ENCODE measurements at regions not wholly inside any gene's neighbourhood (a gene's known extent, or its start where the extent isn't known, plus 50 kb on each side); places are given as distances from the start of the nearest gene placed in this dataset.

DNA sequence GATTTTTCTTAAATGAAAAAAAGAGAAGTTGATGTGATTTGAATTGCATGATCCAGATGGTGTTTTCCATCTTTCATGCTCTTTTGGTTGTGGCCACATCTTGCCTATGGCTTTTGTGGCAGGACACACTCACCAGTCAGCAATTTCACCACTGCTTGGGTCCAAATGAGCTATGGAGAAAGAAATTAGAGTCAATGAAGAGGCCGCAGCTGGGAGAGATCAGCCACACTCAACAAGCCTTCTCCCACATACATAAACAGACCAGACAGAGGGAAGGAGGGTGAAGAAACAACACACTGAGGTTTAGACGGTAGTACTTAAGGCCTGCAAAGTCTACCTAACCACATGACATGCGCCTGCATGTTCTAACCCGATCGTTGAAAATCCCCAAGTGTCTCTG is 110.7 kb upstream of the CDIN1 start:
- peak; percentile 68 for DNase-seq (ENCODE audit: low spot score)

DNA sequence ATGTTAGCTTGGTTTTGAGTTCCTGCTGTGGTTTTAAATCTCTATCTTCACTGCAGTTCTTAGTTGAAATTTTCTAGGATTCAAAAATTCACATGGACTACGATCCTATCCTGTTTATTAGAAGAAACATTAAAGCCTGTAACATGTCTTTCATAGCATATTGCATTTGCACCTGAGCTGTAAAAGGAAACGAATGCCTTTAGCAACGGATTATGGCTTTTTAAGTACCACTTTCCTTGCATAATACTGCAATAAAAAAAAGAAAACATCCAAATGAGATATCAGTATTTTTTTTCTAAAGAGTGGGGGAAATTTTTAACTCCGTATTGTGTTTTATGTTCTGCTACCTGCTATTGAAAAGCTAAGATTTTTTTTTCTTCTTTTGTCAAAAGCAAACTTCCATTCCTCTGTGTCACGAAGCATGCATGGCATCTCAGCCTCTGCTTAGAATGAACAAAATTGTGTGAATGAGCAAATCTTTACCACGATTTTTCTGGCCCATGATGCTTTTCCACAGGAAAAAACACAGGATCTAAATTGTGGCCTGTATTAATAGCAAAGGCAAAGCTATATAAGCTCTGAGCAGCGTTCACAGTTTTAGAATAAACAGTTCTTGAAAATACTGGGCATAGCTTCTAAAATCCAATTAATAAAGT is 110.0 kb upstream of the CDIN1 start:
- no peak for DNase-seq (ENCODE audit: low spot score)

DNA sequence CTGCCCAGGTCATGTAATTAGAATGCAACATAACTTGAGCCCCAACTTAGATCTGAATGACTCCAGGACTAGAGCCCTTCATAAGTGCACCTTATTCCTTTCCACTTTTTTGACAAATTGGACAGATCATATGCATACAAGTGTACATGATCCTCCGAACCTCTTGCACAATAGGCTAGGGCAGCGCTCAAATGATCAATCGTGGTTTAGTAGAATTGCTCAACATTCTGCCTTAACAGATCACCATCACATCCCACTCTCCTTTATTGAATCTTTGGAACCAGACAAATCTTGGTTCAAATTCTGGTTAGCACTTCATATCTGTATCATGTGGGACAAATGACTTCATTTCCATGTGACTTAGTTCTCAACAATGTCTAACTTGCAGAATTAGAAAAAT is 106.8 kb upstream of the CDIN1 start:
- DNase-seq (ENCODE audit: low spot score) = no peak

DNA sequence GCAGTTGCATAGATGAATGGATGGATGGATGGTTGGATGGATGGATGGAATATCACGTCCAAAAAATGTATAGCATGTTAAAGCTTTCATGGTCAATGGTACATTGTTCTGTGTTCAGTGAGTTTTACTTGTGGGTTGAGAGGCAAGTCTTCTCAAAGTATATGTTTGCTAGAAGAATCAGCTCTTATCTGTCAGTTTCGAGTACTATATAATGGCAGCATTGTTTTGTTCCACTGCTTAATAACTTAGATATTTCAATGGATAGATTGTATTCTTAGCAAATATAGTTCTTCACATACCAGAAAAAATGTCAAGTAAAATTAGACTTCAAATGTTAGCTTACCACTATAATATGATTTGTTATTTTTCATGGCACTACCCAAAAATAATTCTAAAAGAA is 100.9 kb upstream of the CDIN1 start:
- no peak for DNase-seq (ENCODE audit: low spot score)

DNA sequence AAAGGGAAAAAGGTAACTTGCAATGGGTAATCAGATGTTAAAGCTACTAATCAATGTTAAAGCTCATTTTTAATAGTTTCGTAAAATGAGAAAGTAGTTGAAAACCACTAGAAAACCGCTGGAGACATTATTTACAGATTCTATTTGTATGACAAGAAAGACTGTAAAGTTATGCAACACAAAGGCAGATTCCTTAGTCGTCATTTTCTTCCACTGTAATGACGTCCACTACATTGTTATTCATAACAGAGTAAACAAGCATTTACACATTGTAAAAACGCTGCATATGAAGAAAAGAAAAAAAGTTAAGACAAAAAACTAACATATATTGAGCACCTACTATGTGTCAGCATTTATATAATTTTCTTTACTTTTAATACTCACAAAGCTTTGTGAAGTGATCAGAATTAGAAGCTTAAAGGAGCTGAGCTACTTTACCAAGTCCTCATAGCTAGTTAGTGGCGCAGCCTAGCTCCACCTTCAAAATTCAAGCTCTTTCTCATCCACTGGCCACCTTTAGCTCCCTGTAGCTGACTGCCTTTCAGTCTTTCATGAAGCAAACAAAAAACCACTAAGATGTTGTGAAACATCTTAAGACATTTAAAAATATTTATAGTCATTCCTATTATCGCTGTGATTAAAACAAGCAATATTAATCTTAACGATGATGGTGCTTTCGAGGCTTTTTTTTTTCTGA is 100.1 kb upstream of the CDIN1 start:
- DNase-seq (ENCODE audit: low spot score) = peak; percentile 38

DNA sequence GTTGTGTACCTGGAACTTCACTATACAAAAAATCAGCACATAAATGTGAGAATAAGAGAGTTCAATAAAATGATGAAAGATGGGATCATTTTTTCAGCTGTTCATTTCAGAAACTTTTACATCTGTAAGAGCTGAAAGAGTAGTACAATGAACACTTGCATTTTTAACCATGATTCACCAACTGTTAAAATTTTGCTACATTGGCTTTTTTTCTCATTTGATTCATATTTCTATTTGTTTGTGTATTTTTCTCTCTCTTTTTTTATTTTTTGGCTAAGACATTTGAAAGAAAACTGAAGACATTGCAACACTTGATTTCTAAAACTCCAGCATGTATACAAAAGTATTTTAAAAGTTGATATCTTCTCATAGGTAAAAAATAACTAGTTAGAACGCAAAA is 98.3 kb upstream of the CDIN1 start:
- DNase-seq (ENCODE audit: low spot score) = no peak

DNA sequence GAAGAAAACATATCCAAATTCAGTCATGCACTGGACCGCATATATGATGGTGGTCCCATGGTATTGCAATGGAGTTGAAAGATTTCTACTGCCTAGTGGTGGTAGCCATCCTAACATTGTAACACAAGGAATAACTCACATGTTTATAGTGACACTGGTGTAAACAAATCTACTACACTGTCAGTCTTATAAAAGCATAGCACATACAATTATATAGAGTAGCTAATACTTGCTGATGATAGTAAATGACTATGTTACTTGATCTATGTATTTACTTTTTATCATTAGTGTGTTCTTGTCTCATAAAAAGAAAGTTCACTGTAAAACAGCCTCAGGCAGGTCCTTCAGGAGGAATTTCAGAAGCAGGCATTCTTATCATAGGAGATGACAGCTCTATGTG is 96.0 kb upstream of the CDIN1 start:
- no peak for DNase-seq (ENCODE audit: low spot score)

DNA sequence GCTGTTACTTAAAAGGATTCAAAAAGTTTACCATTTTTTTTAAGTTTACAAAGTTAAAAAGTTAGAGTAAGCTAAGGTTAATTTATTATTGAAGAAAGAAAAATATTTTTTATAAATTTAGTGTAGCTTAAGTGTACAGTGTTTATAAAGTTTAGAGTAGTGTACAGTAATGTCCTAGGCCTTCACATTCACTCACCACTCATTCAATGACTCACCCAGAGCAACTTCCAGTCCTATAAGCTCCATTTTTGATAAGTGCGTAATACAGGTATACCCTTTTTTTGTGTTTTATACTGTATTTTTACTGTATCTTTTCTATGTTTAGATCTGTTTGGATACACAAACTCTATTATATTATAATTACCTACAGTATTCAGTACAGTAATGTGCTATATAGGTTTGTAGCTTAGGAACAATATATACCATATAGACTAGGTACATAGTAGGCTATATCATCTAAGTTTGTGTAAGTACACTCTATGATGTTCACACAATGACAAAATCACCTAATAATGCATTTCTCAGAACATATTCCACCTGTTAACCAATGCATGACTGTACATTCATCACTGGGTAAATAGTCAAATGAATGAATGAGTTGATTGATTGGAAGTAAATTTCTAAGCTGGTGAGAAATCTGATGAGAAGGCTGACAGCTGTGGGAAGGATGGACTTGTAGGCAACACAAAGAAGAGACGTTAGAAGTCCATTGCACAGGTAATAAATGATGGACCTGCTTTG is 95.2 kb upstream of the CDIN1 start:
- no peak for DNase-seq (ENCODE audit: low spot score)

DNA sequence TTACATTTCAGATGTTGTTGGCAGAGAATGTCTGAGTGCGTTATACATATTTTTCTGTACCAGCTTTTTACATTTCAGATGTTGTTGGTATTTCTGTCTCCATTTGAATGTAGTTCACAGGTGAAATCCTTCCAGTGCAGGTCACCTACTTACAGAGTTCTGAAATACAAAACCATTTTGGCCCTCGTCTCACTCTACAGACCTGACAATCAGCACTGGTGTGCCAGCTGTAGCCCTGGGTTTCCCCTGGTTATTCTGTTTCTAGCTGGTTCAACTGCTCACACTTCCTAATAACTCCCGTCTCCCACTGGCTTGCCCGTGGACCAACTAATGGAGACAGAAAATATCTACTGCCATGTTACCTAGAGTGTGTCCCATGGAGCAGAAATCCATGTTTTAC is 87.5 kb upstream of the CDIN1 start:
- no peak for DNase-seq (ENCODE audit: low spot score)

DNA sequence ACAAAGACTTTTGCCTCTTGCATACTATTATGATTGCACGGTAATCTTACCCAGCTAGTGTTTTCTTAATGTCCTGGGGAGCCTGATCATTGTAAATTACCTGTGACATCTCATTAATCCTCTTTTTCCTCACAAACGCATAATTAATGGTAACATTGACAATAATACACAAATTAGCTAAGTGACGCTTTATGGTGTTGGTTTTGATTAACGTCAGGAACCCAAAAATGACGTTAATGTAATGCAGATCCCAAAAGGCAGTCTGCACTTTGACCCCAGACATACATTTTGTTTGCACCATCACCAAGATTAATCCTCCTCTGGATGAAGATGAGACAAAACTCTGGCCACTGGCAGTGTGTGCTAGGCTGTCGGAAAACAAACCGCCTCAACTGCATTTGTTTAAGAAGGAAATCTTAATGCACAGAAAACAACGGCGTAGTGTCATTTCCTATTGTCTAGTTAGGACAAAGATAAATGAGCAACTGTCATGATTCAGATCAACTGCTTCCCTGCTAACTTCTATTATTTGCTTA is 83.9 kb upstream of the CDIN1 start:
- no peak for DNase-seq (ENCODE audit: low spot score)

DNA sequence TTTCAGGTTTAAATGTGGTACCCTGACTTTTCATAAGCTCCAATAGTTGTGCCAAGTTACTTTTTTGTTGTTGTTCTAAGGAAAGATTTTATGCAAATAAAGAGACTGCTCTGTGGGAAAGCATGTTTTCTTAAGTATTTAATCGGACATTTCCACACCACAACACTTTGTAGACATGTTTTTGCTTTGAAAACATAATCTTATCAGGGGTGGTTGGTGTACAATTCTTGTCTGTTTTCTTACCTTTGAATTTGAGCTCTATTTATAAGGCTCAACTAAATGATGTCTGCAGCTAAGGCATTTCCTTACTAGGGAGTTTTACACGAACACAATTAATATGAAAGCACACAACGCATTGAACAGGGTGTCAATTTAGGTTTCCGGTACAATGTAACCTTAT is 81.5 kb upstream of the CDIN1 start:
- no peak for DNase-seq (ENCODE audit: low spot score)

DNA sequence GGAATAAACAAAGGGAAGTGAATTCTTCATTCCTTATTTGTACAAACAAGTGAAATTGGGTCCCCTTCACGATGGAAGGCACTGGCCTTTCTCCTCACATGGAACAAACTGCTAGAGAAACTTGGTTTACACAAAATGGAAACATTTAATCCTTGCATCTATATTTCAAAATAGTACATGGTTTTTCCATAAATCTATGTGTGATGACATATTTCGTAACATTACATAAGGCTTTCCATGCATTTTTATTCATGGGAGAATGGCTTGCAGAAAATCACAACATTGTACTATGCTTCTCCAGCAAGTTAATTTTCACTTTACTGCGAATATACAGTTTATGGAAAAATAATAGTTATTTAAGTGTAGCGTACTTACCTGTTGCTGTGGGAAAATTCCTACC is 81.0 kb upstream of the CDIN1 start:
- DNase-seq (ENCODE audit: low spot score) = no peak

DNA sequence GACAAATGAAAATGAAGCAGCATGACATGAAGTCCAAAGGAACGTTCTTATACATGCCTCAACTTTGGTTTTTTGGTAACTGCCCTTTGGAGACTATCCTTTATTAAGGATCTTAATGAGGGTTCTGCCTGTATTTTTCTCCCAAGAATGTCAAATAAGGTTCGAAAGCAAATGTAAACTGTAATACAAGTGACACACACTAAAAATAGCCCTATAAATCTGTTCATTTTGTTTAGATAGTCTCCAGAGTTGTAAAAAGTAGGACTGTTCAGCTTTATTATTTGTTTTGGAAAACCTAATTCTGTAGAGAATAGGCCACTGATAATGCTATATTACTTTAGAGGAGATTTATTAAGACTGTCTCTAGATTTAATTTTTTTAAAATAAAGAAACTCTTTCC is 80.5 kb upstream of the CDIN1 start:
- DNase-seq (ENCODE audit: low spot score) = no peak

DNA sequence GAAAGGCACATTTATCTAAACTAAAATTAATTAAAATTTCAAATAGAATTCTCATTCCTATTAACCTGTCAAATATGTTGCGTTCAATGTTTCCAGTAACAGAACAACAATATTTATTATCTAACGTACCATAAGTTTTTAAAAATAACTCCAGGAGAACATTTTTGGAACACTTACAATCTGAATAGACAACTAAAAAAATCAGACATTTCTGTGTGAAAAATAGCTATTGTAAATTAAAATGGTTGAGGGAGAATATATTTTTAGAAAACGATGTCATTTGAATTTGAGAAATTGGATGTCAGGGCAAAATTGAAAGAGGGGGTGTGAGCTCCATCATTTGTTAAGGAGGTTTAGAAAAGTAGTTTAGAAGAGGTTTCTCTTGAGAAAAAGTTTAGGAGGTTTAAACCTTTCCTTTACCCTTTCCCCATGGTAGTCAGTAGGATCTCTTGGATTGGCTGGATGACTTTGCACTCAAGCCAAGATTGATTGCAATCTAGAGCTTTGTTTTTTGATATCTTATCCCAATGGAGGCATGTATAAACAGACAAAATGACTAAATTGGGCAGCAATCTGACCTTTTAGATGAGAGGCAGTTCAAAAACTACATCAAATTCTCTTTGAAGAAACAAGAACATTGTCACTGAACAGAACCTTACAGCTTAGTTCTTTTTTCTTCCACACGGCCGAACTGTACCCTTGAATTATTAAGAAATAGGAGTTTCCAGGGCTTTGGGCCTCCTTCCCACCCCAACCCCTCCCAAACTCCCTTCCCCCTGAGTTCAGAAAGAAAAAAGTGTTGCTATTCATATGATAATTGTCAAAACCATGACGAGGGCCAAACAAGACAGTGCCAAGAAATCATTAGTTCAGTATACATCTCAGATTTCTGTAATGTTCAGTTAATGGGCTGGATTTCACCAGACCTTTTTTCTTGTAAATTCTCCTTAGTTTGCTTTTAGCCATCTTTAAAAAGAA is 79.7 kb upstream of the CDIN1 start:
- DNase-seq (ENCODE audit: low spot score) = no peak

DNA sequence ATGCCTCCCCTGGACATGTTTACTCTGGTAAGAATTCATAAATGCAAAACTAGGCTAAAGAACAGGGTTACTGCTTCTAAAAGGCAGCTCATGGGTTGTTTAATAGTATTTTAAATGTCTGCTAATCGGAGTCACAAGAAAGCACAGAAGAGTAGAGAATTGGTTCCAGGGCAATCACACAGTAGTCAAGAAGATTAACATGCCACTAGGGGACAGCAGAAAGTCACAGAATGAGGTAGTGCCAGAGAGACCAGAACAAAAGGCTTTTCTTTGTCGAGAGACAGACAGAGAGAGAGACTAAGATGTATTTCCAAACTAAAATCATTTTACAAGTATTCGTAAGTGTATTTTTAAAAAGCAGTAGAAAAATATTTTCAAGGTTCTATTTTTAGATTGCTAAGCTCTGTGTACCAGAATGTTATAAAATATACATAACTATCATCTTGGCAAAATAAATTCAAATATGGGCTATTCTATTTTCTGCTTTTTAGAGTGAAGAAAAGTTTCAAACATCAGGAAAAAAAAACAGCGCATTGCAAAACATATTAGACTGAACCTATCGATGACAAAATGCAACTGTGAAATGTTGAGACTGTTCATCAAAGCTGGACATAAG is 78.3 kb upstream of the CDIN1 start:
- peak; percentile 60 for DNase-seq (ENCODE audit: low spot score)

DNA sequence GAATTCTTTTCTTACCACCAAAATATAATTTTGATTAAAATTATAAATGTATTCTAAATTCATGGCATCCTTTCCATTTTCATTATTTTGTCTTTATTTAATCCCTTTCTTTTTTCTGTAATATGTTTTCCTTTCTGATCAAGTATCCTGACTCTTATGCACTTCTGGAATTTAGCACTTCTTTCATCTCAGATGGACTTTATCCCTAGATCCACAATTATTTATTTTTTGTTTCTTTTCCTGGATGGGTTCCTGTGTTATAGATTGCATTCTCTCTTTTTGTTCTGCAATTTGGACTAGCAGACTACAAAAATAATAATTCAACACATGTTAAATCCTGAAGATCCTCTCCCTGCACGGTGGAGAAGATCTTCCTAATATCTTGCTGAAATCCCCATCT is 76.9 kb upstream of the CDIN1 start:
- DNase-seq (ENCODE audit: low spot score) = no peak

DNA sequence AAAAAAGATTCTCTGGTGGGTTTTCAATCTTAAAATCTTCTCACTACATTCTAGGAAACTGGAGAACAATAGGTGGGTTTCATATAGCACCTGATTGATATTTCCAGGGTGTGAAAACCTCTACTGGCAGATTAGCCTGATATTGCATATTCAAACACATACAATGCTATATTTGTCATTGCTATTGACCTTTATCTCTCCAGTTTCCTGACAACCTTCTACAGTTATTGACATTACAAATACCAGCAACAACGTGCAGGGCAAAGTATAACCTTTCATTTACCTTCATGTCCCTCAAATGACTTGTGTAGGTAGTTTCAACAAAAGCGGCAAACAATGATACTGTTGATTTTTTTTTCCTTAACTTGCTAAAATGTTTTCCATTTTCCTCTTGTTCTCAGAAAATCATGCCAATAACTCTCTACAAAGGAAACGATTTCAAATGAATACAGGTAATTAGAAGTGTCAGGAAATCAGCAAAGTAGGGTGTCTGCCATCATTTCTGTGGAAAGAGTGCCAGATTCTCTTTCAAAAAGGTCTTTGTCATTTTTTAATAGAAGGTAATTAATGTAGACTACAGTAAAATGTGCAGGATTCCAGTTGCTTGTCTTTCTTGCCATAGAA is 72.6 kb upstream of the CDIN1 start:
- DNase-seq (ENCODE audit: low spot score) = no peak

DNA sequence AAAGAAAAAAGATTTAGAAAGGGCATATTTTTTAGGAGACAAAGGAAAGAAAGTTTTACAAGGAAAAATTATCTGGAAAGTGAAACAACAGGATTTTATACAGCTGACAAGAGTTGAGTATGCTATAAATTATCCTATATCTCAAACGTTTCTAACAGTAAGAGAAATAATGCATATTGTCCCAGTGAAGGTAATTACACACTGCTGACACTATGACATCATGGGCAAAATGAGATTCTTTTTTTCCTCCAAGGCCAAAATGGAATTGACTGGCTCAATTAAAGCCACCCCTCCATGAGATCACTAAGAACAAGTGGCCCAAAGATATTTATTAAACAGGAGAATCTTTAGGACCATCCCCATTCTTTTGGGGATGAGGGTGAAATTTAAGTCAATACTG is 72.0 kb upstream of the CDIN1 start:
- no peak for DNase-seq (ENCODE audit: low spot score)

DNA sequence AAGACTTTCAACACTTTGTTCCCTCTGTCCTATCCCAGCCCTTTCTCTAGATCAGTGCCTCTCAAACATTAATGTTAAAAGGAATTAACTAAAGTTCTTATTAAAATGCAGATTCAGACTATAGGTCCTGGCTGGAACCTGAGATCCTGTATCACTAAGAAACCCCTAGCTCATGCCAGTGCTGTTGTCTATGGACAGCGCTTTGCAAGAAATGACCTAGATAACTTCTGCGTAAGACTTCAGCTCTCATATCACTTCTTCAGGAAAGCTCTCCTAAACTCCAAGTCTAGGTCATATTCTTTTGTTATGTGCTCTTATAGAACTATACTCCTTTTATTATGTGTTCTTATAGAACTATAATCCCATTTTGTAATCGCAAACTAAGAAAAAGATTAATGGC is 67.8 kb upstream of the CDIN1 start:
- DNase-seq (ENCODE audit: low spot score) = no peak

DNA sequence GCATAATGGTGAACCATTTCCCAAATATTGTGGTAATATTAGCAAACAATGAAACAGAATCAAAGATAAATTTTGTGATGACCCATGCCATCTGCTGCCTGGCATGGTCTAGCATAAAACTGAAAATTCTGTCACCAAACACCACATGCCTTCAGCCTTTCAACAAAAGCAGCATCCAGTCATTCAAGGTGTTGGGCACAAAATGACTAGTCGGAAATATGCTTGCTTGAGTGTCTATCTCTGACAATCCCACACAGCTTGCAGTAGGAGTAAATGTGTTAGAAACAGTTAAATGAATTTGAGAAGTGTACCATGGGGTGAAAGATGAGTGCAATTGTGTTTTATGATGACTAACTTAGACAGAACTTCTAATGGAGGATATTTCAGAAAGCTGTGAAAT is 61.7 kb upstream of the CDIN1 start:
- DNase-seq (ENCODE audit: low spot score) = no peak

DNA sequence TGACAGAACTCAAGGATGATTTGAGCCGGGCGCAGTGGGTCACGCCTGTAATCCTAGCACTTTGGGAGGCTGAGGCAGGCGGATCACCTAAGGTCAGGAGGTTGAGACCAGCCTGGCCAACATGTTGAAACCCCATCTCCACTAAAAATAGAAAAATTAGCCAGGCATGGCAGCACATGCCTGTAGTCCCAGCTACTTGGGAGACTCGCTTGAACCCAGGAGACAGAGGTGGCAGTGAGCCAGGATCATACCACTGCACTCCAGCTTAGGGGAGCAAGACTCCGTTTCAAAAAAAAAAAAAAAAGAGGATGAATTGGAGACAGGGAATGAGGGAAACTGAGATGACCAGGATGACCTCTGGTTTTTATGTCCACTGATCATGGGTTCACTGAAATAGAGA is 60.4 kb upstream of the CDIN1 start:
- DNase-seq (ENCODE audit: low spot score) = no peak

All from AG20443 (cell line).